ENCODE measurements at regions not wholly inside any gene's neighbourhood (a gene's known extent, or its start where the extent isn't known, plus 50 kb on each side); places are given as distances from the start of the nearest gene placed in this dataset.

- ATAC-seq, result peak; percentile 69
- no TSS peak for BruUV-seq (replicated peaks)
- H3K4me1 ChIP-seq (replicated peaks in 1 of 2; ENCODE audit: control insufficient read depth in 2 of 2, insufficient read depth in 2 of 2, low read length in 2 of 2), result no peaks in the 10 kb centered on the region
These were observed 298.4 kb upstream of the HS6ST1 start for GRCh38 chr2:128617029-128617590.

More at GRCh38 chr2:128617029-128617590, 298.4 kb upstream of the HS6ST1 start:
- Histone ChIP-seq H3K9me3 (replicated peaks; ENCODE audit: control insufficient read depth, insufficient read depth, low read depth, low read length) (no peaks in the 10 kb centered on the region), H3K9ac (ENCODE audit: insufficient read depth in 1 of 2, low read depth in 2 of 2, low read length in 2 of 2) (no peak overlapping the region), H3K27ac (ENCODE audit: extremely low read depth, low read depth, low read length) (no peak overlapping the region), H3K9me1 (ENCODE audit: control insufficient read depth, insufficient read depth, low read length) (no peaks in the 10 kb centered on the region), H2AFZ (ENCODE audit: low read depth, low read length) (no peak overlapping the region), H3K4me2 (ENCODE audit: insufficient read depth, low read length) (no peak overlapping the region), H3K4me3 (no peak overlapping the region), H3K27me3 (ENCODE audit: control insufficient read depth in 2 of 2, insufficient read depth in 2 of 2, low read length in 2 of 2) (peaks cover 0 to 8% of the 10 kb centered on the region in 2 experiments; a peak in 2 of 5 replicates), H3K36me3 (ENCODE audit: control insufficient read depth, insufficient read depth, low read length) (no peaks in the 10 kb centered on the region), H4K20me1 (replicated peaks; ENCODE audit: control insufficient read depth, insufficient read depth, low read length) (no peaks in the 10 kb centered on the region), H3K79me2 (ENCODE audit: control insufficient read depth, insufficient read depth, low read length) (no peaks in the 10 kb centered on the region)
- in situ Hi-C loops (cut with MboI), result no loop called here
- ChIA-PET CTCF (ENCODE audit: low intra/inter-chr PET ratio) (no interaction called here), POLR2A (interaction anchor here (0.7 to 0.8 kb wide), 2 partner anchors 10 to 139 kb away, joined by 3 to 4 read pairs; no protein-coding TSS in a partner anchor)
- intact Hi-C loops (cut with micrococcal nuclease), result no loop called here
- 1% methylated on average over 6 of the region's 6 CpGs for WGBS (ENCODE audit: insufficient coverage, low coverage, missing lambda C conversion rate)
- DNase-seq (ENCODE audit: extremely low read depth in 1 of 4, low spot score in 3 of 4), result no peak
- no peak for TF ChIP-seq SLC30A9 (CRISPR knock-in tag; IDR thresholded peaks at IDR 0.05)
- no peak for TF ChIP-seq TAL1 (IDR thresholded peaks at IDR 0.05)
- TF ChIP-seq ARID1B (IDR thresholded peaks at IDR 0.05), result no peak
- no peak for TF ChIP-seq ZNF639 (CRISPR knock-in tag; conservative IDR thresholded peaks at IDR 0.05 in 1 of 2, IDR thresholded peaks at IDR 0.05 in 1 of 2)
- no peak for TF ChIP-seq DPF2 (IDR thresholded peaks at IDR 0.05)
- FAIRE-seq, result no peak
